Hippocampal formation (tissue), 2 donors: ENCODE measurements at regions not wholly inside any gene's neighbourhood (a gene's known extent, or its start where the extent isn't known, plus 50 kb on each side); places are given as distances from the start of the nearest gene placed in this dataset.

Experiments
- DNase-seq, 2 donors: peaks; one replicate each; lab custom pipeline; 2025; lab: John Stamatoyannopoulos, UW

- no peak for DNase-seq
These were observed 222.5 kb downstream of the AHR start for GRCh38 chr7:17520941-17521340.

GRCh38 chr7:17521437-17521836, 223.0 kb downstream of the AHR start:
- DNase-seq: no peak

- no peak for DNase-seq
These were observed 225.6 kb downstream of the AHR start for GRCh38 chr7:17523813-17524739.

GRCh38 chr7:17524746-17525145, 226.3 kb downstream of the AHR start:
- no peak for DNase-seq

- DNase-seq: no peak
These were observed 228.2 kb downstream of the AHR start for GRCh38 chr7:17526621-17527020.

- no peak for DNase-seq
These were observed 230.2 kb downstream of the AHR start for GRCh38 chr7:17528636-17529035.

- no peak for DNase-seq
These were observed 231.8 kb downstream of the AHR start for GRCh38 chr7:17530244-17530643.

- DNase-seq: no peak
These were observed 232.4 kb downstream of the AHR start for GRCh38 chr7:17530741-17531421.

GRCh38 chr7:17532861-17533404, 234.5 kb downstream of the AHR start:
- DNase-seq: no peak

- DNase-seq: no peak
These were observed 235.9 kb downstream of the AHR start for GRCh38 chr7:17534348-17534747.

- no peak for DNase-seq
These were observed 237.3 kb downstream of the AHR start for GRCh38 chr7:17535776-17536175.

GRCh38 chr7:17544401-17544800, 245.9 kb downstream of the AHR start:
- no peak for DNase-seq

- no peak for DNase-seq
These were observed 246.9 kb downstream of the AHR start for GRCh38 chr7:17545348-17545747.

GRCh38 chr7:17546189-17546588, 247.7 kb downstream of the AHR start:
- DNase-seq: no peak

- DNase-seq: no peak
These were observed 248.1 kb downstream of the AHR start for GRCh38 chr7:17546592-17546991.

- DNase-seq: no peak
These were observed 249.7 kb downstream of the AHR start for GRCh38 chr7:17548014-17548653.

- DNase-seq: no peak
These were observed 251.0 kb downstream of the AHR start for GRCh38 chr7:17549406-17549805.

- DNase-seq: no peak
These were observed 253.9 kb downstream of the AHR start for GRCh38 chr7:17552373-17552772.

- no peak for DNase-seq
These were observed 254.5 kb downstream of the AHR start for GRCh38 chr7:17552952-17553351.

- DNase-seq: no peak
These were observed 256.0 kb downstream of the AHR start for GRCh38 chr7:17554341-17555015.

GRCh38 chr7:17556247-17556956, 257.9 kb downstream of the AHR start:
- DNase-seq: no peak
